Activated CD4-positive, alpha-beta T cell treated with anti-CD3 and anti-CD28 coated beads, Interleukin-2, amount 10 ng/mL, durations not matched to agents 24 days and 14 days (primary cell): ENCODE measurements at regions not wholly inside any gene's neighbourhood (a gene's known extent, or its start where the extent isn't known, plus 50 kb on each side); places are given as distances from the start of the nearest gene placed in this dataset.

Source experiments
- DNase-seq: peaks from one replicate; pipeline ENCODE4 v3.0.0; 2022
- H3K27ac Mint-ChIP-seq: one replicate; pipeline ENCODE4 v1.8.0; 2022; ENCODE audit warnings: mild to moderate bottlenecking, mixed read lengths
- H3K27me3 Mint-ChIP-seq: one replicate; pipeline ENCODE4 v1.8.0; 2022; ENCODE audit warnings: mixed read lengths
- H3K36me3 Mint-ChIP-seq: one replicate; pipeline ENCODE4 v1.8.0; 2022; ENCODE audit warnings: low read depth, mild to moderate bottlenecking, mixed read lengths
- H3K4me1 Mint-ChIP-seq: one replicate; pipeline ENCODE4 v1.8.0; 2021; ENCODE audit warnings: mixed read lengths
- H3K4me3 Mint-ChIP-seq: one replicate; pipeline ENCODE4 v1.8.0; 2022; ENCODE audit warnings: mild to moderate bottlenecking, moderate library complexity, mixed read lengths
- H3K9me3 Mint-ChIP-seq: one replicate; pipeline ENCODE4 v1.8.0; 2021; ENCODE audit warnings: mixed read lengths
- intact Hi-C: fragments of 100-400 bp; cut with micrococcal nuclease; formaldehyde crosslinking; loops from one replicate; pipeline ENCODE4 v1.15.1; 2023

DNA sequence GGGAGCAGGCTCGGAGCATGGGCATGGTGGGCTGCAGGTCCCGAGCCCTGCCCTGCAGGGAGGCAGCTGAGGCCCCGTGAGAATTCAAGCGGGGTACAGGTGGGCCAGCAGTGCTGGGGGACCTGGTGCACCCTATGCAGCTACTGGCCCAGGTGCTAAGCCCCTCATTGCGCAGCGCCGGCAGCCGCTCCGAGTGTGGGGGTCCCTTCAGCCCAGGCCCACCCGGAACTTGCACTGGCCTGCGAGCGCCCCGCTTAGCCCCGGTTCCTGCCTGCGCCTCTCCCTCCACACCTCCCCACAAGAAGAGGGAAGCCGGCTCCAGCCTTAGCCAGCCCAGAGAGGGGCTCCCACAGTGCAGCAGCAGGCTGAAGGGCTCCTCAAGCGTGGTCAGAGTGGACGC, 250.7 kb downstream of the CRPPA start:
- Mint-ChIP-seq H3K9me3 (no peaks in the 10 kb centered on the region), H3K4me3 (no peak overlapping the region), H3K4me1 (no peaks in the 10 kb centered on the region), H3K27ac (no peak overlapping the region), H3K36me3 (no peaks in the 10 kb centered on the region), H3K27me3 (no peaks in the 10 kb centered on the region)
- no peak for DNase-seq
- intact Hi-C loops = no loop called here

GRCh38 chr7:16169537-16169936, 251.8 kb downstream of the CRPPA start:
- H3K9me3 Mint-ChIP-seq = no peaks in the 10 kb centered on the region
- H3K27ac Mint-ChIP-seq = no peak overlapping the region
- H3K36me3 Mint-ChIP-seq = no peaks in the 10 kb centered on the region
- no peaks in the 10 kb centered on the region for H3K4me1 Mint-ChIP-seq
- no peak for DNase-seq
- intact Hi-C loops = no loop called here
- H3K27me3 Mint-ChIP-seq = no peaks in the 10 kb centered on the region
- no peak overlapping the region for H3K4me3 Mint-ChIP-seq

GRCh38 chr7:16167526-16167925, 253.8 kb downstream of the CRPPA start:
- no peaks in the 10 kb centered on the region for H3K36me3 Mint-ChIP-seq
- no peak overlapping the region for H3K27ac Mint-ChIP-seq
- H3K27me3 Mint-ChIP-seq = no peaks in the 10 kb centered on the region
- peaks cover under 1% of the 10 kb centered on the region for H3K9me3 Mint-ChIP-seq
- intact Hi-C loops = no loop called here
- no peak overlapping the region for H3K4me3 Mint-ChIP-seq
- no peaks in the 10 kb centered on the region for H3K4me1 Mint-ChIP-seq
- no peak for DNase-seq

- peaks cover 8% of the 10 kb centered on the region for H3K9me3 Mint-ChIP-seq
- H3K27me3 Mint-ChIP-seq = no peaks in the 10 kb centered on the region
- H3K4me1 Mint-ChIP-seq = no peaks in the 10 kb centered on the region
- intact Hi-C loops = no loop called here
- H3K27ac Mint-ChIP-seq = no peak overlapping the region
- H3K4me3 Mint-ChIP-seq = no peak overlapping the region
- no peak for DNase-seq
- H3K36me3 Mint-ChIP-seq = no peaks in the 10 kb centered on the region
These were observed 277.0 kb downstream of the CRPPA start for GRCh38 chr7:16144361-16144760.

- no peak for DNase-seq
- no peak overlapping the region for H3K27ac Mint-ChIP-seq
- H3K27me3 Mint-ChIP-seq = no peaks in the 10 kb centered on the region
- intact Hi-C loops = no loop called here
- no peaks in the 10 kb centered on the region for H3K4me1 Mint-ChIP-seq
- no peaks in the 10 kb centered on the region for H3K36me3 Mint-ChIP-seq
- no peak overlapping the region for H3K4me3 Mint-ChIP-seq
- no peaks in the 10 kb centered on the region for H3K9me3 Mint-ChIP-seq
These were observed 283.4 kb downstream of the CRPPA start for GRCh38 chr7:16137944-16138343.

DNA sequence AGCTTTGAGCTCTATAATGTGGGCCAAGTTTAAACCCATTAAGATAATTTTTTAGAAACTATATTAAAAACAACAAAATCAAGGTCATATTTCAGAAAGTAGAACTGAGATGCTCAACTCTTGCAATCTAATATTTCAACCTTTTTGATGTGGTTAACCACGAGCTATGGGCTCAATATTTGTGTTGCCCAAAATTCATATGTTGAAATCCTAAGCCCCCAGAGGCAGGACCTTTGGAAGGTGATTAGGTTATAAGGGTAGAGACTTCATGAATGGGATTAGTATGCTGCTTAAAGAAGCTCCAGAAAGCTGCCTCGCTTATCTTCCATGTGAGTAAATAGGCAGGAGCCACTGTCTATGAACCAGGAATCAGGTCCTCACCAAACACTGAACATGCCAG, 284.4 kb downstream of the CRPPA start:
- H3K36me3 Mint-ChIP-seq = no peaks in the 10 kb centered on the region
- H3K4me3 Mint-ChIP-seq = no peak overlapping the region
- DNase-seq = no peak
- no peaks in the 10 kb centered on the region for H3K4me1 Mint-ChIP-seq
- H3K27me3 Mint-ChIP-seq = no peaks in the 10 kb centered on the region
- no peak overlapping the region for H3K27ac Mint-ChIP-seq
- intact Hi-C loops = no loop called here
- H3K9me3 Mint-ChIP-seq = no peaks in the 10 kb centered on the region

DNA sequence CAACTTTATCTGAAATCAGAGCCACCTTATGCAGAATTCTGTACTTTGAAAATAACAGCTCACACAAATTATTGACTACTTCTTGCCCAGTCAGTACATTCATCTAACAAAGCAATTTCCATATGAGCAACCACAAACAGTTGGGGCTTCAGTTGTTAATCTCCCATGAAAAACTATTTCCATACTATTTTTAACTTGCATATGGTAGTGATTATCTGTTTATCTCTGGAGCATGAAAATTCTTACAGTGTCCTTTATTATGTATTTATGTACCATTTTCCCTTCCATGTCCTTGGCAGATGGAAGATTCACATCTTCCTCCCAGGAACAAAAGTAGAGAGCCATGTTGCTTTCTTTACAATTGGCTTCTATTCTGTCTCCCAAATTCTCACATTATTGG, 285.7 kb downstream of the CRPPA start:
- no peak overlapping the region for H3K27ac Mint-ChIP-seq
- no peaks in the 10 kb centered on the region for H3K36me3 Mint-ChIP-seq
- no peaks in the 10 kb centered on the region for H3K4me1 Mint-ChIP-seq
- no peaks in the 10 kb centered on the region for H3K27me3 Mint-ChIP-seq
- DNase-seq = no peak
- H3K9me3 Mint-ChIP-seq = no peaks in the 10 kb centered on the region
- H3K4me3 Mint-ChIP-seq = no peak overlapping the region
- intact Hi-C loops = no loop called here

DNA sequence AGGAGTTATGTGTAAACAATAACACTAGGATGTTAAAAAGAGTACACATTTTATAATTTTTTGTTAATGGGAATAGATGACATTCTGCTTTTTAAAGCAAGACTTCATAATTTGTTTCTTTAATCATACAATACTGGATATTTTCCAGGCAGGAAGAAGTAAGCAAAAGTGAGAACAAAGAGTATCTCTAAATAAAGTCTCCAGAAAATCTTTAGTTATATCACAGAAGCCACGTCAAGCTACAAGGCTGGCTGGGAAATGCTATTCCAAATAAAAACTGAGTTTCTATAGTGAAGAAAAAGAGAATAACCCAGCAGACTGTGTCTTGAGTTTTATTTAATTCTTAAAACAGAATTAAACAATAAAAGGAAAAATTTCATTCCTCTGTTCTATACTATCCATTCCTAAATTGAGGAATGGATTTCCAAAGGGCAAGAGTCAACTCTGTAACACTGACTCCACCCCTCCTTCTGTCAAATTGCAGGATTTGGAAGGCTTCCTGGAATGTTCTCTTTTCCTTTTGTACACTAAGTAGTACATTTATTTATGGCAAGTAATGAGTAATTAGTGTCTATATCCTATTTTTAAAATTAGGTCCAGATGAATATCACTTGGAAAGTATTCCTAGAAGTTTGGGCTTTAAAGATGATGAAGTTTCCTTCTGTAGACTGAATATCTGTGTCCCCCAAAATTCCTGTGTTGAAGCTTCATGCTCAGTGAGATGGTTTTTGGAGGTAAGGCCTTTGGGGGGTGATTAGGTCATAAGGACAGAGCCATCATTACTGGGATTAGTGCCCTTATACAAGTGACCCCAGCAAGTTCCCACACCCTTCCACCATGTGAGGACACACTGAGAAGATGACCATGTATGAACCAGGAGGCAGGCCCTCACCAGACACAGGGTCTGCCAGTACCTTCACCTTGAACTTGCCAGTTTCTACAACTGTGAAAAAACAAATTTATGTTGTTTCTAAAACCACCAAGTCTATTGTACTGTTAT, 290.9 kb downstream of the CRPPA start:
- intact Hi-C loops = no loop called here
- Mint-ChIP-seq H3K4me1 (no peaks in the 10 kb centered on the region), H3K4me3 (no peak overlapping the region), H3K27ac (no peak overlapping the region), H3K9me3 (no peaks in the 10 kb centered on the region), H3K36me3 (no peaks in the 10 kb centered on the region), H3K27me3 (no peaks in the 10 kb centered on the region)
- no peak for DNase-seq

GRCh38 chr7:16129431-16130110, 291.8 kb downstream of the CRPPA start:
- no peaks in the 10 kb centered on the region for H3K36me3 Mint-ChIP-seq
- no peaks in the 10 kb centered on the region for H3K27me3 Mint-ChIP-seq
- no peaks in the 10 kb centered on the region for H3K4me1 Mint-ChIP-seq
- H3K9me3 Mint-ChIP-seq = no peaks in the 10 kb centered on the region
- intact Hi-C loops = no loop called here
- no peak overlapping the region for H3K27ac Mint-ChIP-seq
- no peak for DNase-seq
- H3K4me3 Mint-ChIP-seq = no peak overlapping the region

DNA sequence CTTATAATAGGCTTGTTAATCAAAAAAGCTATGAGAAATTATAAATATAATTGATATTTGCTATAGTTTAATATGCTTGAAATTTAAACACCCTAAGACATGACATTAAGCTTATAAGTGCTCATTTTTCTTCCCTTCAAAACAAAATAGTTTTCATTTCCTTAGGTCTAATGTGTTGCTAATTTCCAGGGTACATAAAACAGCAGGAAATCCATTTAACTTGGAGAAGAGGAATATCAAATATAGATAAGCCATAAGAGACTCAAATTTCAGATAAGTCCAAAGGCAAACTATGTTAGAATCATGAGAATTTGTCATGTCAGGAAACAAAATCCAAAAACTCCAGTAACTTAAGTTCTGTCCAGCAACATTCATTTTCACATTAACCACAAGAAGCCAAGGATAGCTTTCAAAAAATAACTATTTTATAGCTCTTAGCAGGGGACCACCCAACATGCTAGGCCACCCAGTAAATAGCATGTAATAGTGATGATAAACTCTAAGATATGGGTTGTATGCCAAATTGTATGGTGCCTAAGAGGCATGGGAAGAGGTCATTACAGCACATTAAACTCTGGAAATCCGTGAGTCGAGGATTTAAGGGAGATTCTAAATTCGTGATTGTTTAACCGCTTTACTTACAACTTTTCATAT, 298.1 kb downstream of the CRPPA start:
- Mint-ChIP-seq H3K4me3 (no peak overlapping the region), H3K9me3 (no peaks in the 10 kb centered on the region), H3K27me3 (no peaks in the 10 kb centered on the region), H3K36me3 (no peaks in the 10 kb centered on the region), H3K4me1 (no peaks in the 10 kb centered on the region), H3K27ac (no peak overlapping the region)
- DNase-seq = no peak
- intact Hi-C loops = no loop called here

GRCh38 chr7:16121876-16122390, 299.4 kb downstream of the CRPPA start:
- intact Hi-C loops = no loop called here
- no peaks in the 10 kb centered on the region for H3K27me3 Mint-ChIP-seq
- no peak overlapping the region for H3K4me3 Mint-ChIP-seq
- H3K27ac Mint-ChIP-seq = no peak overlapping the region
- DNase-seq = no peak
- H3K4me1 Mint-ChIP-seq = no peaks in the 10 kb centered on the region
- no peaks in the 10 kb centered on the region for H3K36me3 Mint-ChIP-seq
- no peaks in the 10 kb centered on the region for H3K9me3 Mint-ChIP-seq

- intact Hi-C loops = no loop called here
- Mint-ChIP-seq H3K36me3 (no peaks in the 10 kb centered on the region), H3K9me3 (peaks cover 5% of the 10 kb centered on the region), H3K27ac (no peak overlapping the region), H3K27me3 (no peaks in the 10 kb centered on the region), H3K4me3 (no peak overlapping the region), H3K4me1 (no peaks in the 10 kb centered on the region)
- no peak for DNase-seq
These were observed 306.0 kb downstream of the CRPPA start for GRCh38 chr7:16115374-16115773.

DNA sequence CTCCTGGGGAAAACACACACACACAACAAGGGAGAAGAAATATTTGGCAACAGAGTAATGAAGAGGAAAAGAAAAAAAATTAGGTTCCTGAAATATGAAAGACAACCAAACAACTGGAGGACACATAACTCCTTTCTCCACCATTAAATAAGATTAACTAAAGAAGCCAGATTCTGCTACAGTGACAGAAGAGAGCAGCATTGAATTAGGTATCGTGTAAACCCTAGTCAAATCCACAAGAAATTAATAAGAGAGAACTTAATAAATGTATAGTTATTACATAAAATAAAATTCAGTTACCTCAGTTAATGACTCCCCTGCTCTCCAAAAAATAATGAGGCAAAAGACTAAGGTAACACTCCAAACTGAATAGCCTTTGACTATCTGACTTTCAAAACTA, 306.7 kb downstream of the CRPPA start:
- Mint-ChIP-seq H3K4me3 (no peak overlapping the region), H3K36me3 (no peaks in the 10 kb centered on the region), H3K9me3 (peaks cover 7% of the 10 kb centered on the region), H3K27ac (no peak overlapping the region), H3K27me3 (no peaks in the 10 kb centered on the region), H3K4me1 (no peaks in the 10 kb centered on the region)
- intact Hi-C loops = no loop called here
- DNase-seq = no peak

GRCh38 chr7:16114071-16114470, 307.3 kb downstream of the CRPPA start:
- Mint-ChIP-seq H3K27me3 (no peaks in the 10 kb centered on the region), H3K4me3 (no peak overlapping the region), H3K27ac (no peak overlapping the region), H3K9me3 (peaks cover 9% of the 10 kb centered on the region), H3K4me1 (no peaks in the 10 kb centered on the region), H3K36me3 (no peaks in the 10 kb centered on the region)
- DNase-seq = no peak
- intact Hi-C loops = no loop called here
